ENCODE measurements at regions not wholly inside any gene's neighbourhood (a gene's known extent, or its start where the extent isn't known, plus 50 kb on each side); places are given as distances from the start of the nearest gene placed in this dataset.

GRCh38 chr12:94855853-94856252 is 147.6 kb downstream of the NDUFA12 start:
- Histone ChIP-seq H3K4me2 (ENCODE audit: low read length) (no peak overlapping the region), H4K20me1 (ENCODE audit: insufficient read depth) (no peaks in the 10 kb centered on the region), H3K27me3 (ENCODE audit: insufficient read depth, low read length) (no peaks in the 10 kb centered on the region), H3K9me2 (ENCODE audit: insufficient read depth) (no peaks in the 10 kb centered on the region), H3K9me3 (ENCODE audit: control insufficient read depth in 1 of 2, insufficient read depth in 1 of 2, low read depth in 1 of 2, low read length in 2 of 2) (no peaks in the 10 kb centered on the region), H3K79me2 (ENCODE audit: insufficient read depth, low read length) (no peaks in the 10 kb centered on the region), H3K4me3 (replicated peaks in 1 of 2; ENCODE audit: low read depth in 1 of 2, low read length in 2 of 2) (no peak overlapping the region), H2AFZ (ENCODE audit: low read depth, low read length, poor library complexity, severe bottlenecking) (no peak overlapping the region), H3K9ac (ENCODE audit: low read length) (no peak overlapping the region), H3K27ac (ENCODE audit: low read depth, low read length) (no peak overlapping the region), H3K4me1 (ENCODE audit: control insufficient read depth in 1 of 2, insufficient read depth in 2 of 2, low read length in 2 of 2) (no peaks in the 10 kb centered on the region), H3K36me3 (ENCODE audit: control insufficient read depth in 1 of 2, insufficient read depth in 2 of 2, low read length in 2 of 2) (no peaks in the 10 kb centered on the region)
- ChIA-PET CTCF (no interaction called here), POLR2A (no interaction called here), RAD21 (ENCODE audit: low non-redundant PET in 1 of 2, low total read pairs in 2 of 2, uncharacterized antibody in 2 of 2, unreplicated experiment in 2 of 2) (no interaction called here)
- no TSS peak for BruUV-seq (replicated peaks)
- intact Hi-C loops (cut with micrococcal nuclease): no loop called here
- DNase-seq (ENCODE audit: low read depth, low spot score): no peak
- no peak for ATAC-seq
- TF ChIP-seq CBX3 (IDR thresholded peaks at IDR 0.05; ENCODE audit: low read depth) (no peak), MAX (IDR thresholded peaks at IDR 0.05) (no peak), REST (IDR thresholded peaks at IDR 0.05; ENCODE audit: low read depth) (no peak), TCF7L2 (IDR thresholded peaks at IDR 0.05; ENCODE audit: borderline replicate concordance, extremely low read depth, insufficient read depth, insufficient read length) (no peak), ZFX (IDR thresholded peaks at IDR 0.05) (no peak), EGR1 (IDR thresholded peaks at IDR 0.05; ENCODE audit: low read depth) (no peak), FOSL1 (IDR thresholded peaks at IDR 0.05; ENCODE audit: low read depth) (no peak), CTCF (IDR thresholded peaks at IDR 0.05 in 2 of 3, conservative IDR thresholded peaks at IDR 0.05 in 1 of 3; ENCODE audit: borderline replicate concordance in 1 of 3, insufficient read depth in 1 of 3, low read depth in 2 of 3, low read length in 2 of 3) (no peak), ELF1 (IDR thresholded peaks at IDR 0.05; ENCODE audit: borderline replicate concordance, low read depth) (no peak), YY1 (IDR thresholded peaks at IDR 0.05; ENCODE audit: extremely low read depth, insufficient replicate concordance, low read depth, low read length) (no peak), SIN3A (IDR thresholded peaks at IDR 0.05; ENCODE audit: low read depth) (no peak), POLR2AphosphoS5 (IDR thresholded peaks at IDR 0.05; ENCODE audit: low read depth, low read length) (no peak), CEBPB (IDR thresholded peaks at IDR 0.05; ENCODE audit: low read depth) (no peak), EZH2 (IDR thresholded peaks at IDR 0.05) (no peak)

Data from HCT116 (cell line).